Left kidney (tissue), 1 donor: ENCODE measurements at regions not wholly inside any gene's neighbourhood (a gene's known extent, or its start where the extent isn't known, plus 50 kb on each side); places are given as distances from the start of the nearest gene placed in this dataset.
"Not testable (repeated sequence)": the region's sequence is repeated elsewhere in the genome, so short reads cannot be mapped to it uniquely, and the experiment has no call there.

ENCODE experiments used
- DNase-seq: peaks from one replicate; pipeline ENCODE4 v3.0.0-alpha.2; 2013

DNA sequence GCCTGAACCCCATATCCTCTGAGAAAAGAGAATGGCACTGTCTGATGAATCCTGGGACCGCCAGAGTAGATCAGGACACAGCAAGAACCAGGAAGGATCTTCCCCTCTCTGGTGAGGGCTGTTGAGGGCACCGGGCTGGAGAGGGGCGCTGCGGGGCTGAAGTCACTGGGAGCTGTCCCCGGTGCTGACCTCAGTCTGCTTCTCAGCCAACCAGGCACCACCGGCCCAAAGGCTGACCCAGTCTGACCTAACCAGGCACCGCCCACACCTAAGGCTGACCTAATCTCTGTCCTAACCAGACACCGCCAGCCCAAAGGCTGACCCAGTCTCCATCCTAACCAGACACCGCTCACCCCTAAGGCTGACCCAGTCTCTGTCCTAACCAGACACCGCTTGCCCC, 82.8 kb downstream of the CPZ start:
- peak; percentile 52 for DNase-seq

GRCh38 chr4:8674311-8674885, 81.8 kb downstream of the CPZ start:
- no peak for DNase-seq

- DNase-seq = not testable (repeated sequence)
These were observed 80.5 kb downstream of the CPZ start for GRCh38 chr4:8673106-8673505.

DNA sequence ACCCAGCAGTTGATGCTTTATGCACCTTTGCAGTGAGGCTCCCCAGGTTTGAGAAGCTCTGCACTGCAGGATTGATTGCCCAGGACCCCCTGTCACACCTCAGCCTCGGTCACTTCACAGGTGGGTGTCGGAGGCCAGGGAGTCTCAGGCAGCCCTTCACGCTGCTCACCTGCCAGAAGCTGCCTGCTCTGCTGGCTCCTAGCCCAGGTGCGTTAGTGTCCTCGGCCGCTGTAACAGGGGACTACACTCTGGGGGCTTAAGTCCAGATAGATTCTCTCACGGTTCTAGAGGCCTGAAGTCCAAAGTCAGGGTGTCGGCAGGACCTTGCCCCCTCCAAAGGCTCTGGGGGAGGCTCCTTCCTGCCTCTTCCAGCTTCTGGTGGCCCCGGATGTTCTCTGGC, 79.9 kb downstream of the CPZ start:
- DNase-seq = no peak

GRCh38 chr4:8671712-8672290, 79.2 kb downstream of the CPZ start:
- DNase-seq = no peak
